Naive thymus-derived CD4-positive, alpha-beta T cell (primary cell): ENCODE measurements at regions not wholly inside any gene's neighbourhood (a gene's known extent, or its start where the extent isn't known, plus 50 kb on each side); places are given as distances from the start of the nearest gene placed in this dataset.

Experiments
- ATAC-seq: fragments of 150-1000 bp; cut with Tn5 transposase; 2 replicates; pipeline ENCODE4 v1.10.0; 2021; ENCODE audit warnings: mild to moderate bottlenecking, moderate library complexity
- CTCF ChIA-PET: fragments of 350-600 bp; sonication (Branson Sonifier 250); formaldehyde crosslinking; loops from one replicate; lab custom pipeline; 2021; ENCODE audit warnings: antibody characterized with exemption; lab: Charles Lee
- POLR2A ChIA-PET: fragments of 350-600 bp; sonication (Branson Sonifier 250); formaldehyde crosslinking; loops from one replicate; lab custom pipeline; 2021; ENCODE audit warnings: antibody characterized with exemption, inconsistent platforms; lab: Charles Lee
- DNase-seq, 9 donors: peaks; one replicate each; pipeline versions ENCODE4 v3.0.0 to v3.0.0-alpha.2; 2020 to 2022; ENCODE audit warnings: mixed read lengths in 1 of 9
- H3K27ac ChIP-seq: one replicate; pipeline ENCODE4 v1.7.0; 2013; ENCODE audit warnings: mild to moderate bottlenecking, low read depth, low read length, moderate library complexity
- H3K27me3 ChIP-seq, 2 donors: one replicate each; pipeline ENCODE4 v1.7.0; 2013; ENCODE audit warnings: low read length in 2 of 2, mild to moderate bottlenecking in 2 of 2, moderate library complexity in 2 of 2; ENCODE audit not compliant: control insufficient read depth in 2 of 2, insufficient read depth in 2 of 2
- H3K36me3 ChIP-seq, 3 experiments: 1 replicate in 2 of 3; 2 replicates in 1 of 3; pipeline ENCODE4 v1.7.0; 2013; ENCODE audit warnings: low read length in 3 of 3, mild to moderate bottlenecking in 3 of 3, moderate library complexity in 1 of 3; ENCODE audit not compliant: insufficient read depth in 3 of 3, control insufficient read depth in 2 of 3
- H3K4me1 ChIP-seq, 2 donors: one replicate each; pipeline ENCODE4 v1.7.0; 2013; ENCODE audit warnings: low read length in 2 of 2, mild to moderate bottlenecking in 2 of 2, moderate library complexity in 1 of 2; ENCODE audit not compliant: control insufficient read depth in 2 of 2, insufficient read depth in 2 of 2
- H3K4me3 ChIP-seq: 2 replicates; pipeline ENCODE4 v1.7.0; 2013; ENCODE audit warnings: mild to moderate bottlenecking, low read length
- H3K9me3 ChIP-seq, 3 experiments: 1 replicate in 2 of 3; 2 replicates in 1 of 3; pipeline ENCODE4 v1.7.0; 2013; ENCODE audit warnings: low read length in 3 of 3; ENCODE audit not compliant: control insufficient read depth in 2 of 3
- H3K27ac Mint-ChIP-seq, 9 donors: one replicate each; pipeline ENCODE4 v1.8.0; 2020 to 2022; ENCODE audit warnings: mixed read lengths in 9 of 9, mild to moderate bottlenecking in 8 of 9, moderate library complexity in 5 of 9, inconsistent platforms in 2 of 9
- H3K27me3 Mint-ChIP-seq, 5 donors: one replicate each; pipeline ENCODE4 v1.8.0; 2021 to 2022; ENCODE audit warnings: mixed read lengths in 5 of 5, mild to moderate bottlenecking in 1 of 5
- H3K36me3 Mint-ChIP-seq, 5 donors: one replicate each; pipeline ENCODE4 v1.8.0; 2020 to 2022; ENCODE audit warnings: mixed read lengths in 5 of 5, mild to moderate bottlenecking in 3 of 5, inconsistent platforms in 1 of 5
- H3K4me1 Mint-ChIP-seq, 7 donors: one replicate each; pipeline ENCODE4 v1.8.0; 2020 to 2022; ENCODE audit warnings: mixed read lengths in 7 of 7, mild to moderate bottlenecking in 3 of 7, inconsistent platforms in 1 of 7
- H3K4me3 Mint-ChIP-seq, 10 donors: one replicate each; pipeline ENCODE4 v1.8.0; 2020 to 2022; ENCODE audit warnings: mild to moderate bottlenecking in 10 of 10, mixed read lengths in 10 of 10, moderate library complexity in 6 of 10, inconsistent platforms in 2 of 10
- H3K9me3 Mint-ChIP-seq, 11 donors: one replicate each; pipeline ENCODE4 v1.8.0; 2020 to 2022; ENCODE audit warnings: mixed read lengths in 11 of 11, mild to moderate bottlenecking in 4 of 11, inconsistent platforms in 1 of 11, moderate library complexity in 1 of 11
- intact Hi-C, 2 donors: fragments of 100-400 bp; cut with micrococcal nuclease; formaldehyde crosslinking; loops; one replicate each; pipeline ENCODE4 v1.15.1; 2023

- no peaks in the 10 kb centered on the region for H3K9me3 Mint-ChIP-seq
- ChIA-PET CTCF (interaction anchor here (1.4 kb wide), 1 partner anchor 12 kb away, joined by 3 read pairs; no protein-coding TSS in a partner anchor), POLR2A (no interaction called here)
- Histone ChIP-seq H3K27me3 (peaks cover 4 to 13% of the 10 kb centered on the region in 2 donors), H3K4me1 (peaks cover 0 to 15% of the 10 kb centered on the region in 2 donors), H3K36me3 (no peaks in the 10 kb centered on the region), H3K27ac (no peak overlapping the region), H3K4me3 (peak overlapping the region; percentile 71), H3K9me3 (no peaks in the 10 kb centered on the region)
- peak; percentile 68 for ATAC-seq
- H3K36me3 Mint-ChIP-seq: peaks cover 0 to 4% (median 0%) of the 10 kb centered on the region in 5 donors
- peak in 7 of 9 donors; percentile 18 to 51 (median 38) for DNase-seq
- peaks cover 4 to 72% (median 21%) of the 10 kb centered on the region in 5 donors for H3K27me3 Mint-ChIP-seq
- peak overlapping the region in 6 of 9 donors; percentile 11 to 88 (median 60) for H3K27ac Mint-ChIP-seq
- H3K4me1 Mint-ChIP-seq: peaks cover 14 to 25% (median 20%) of the 10 kb centered on the region in 7 donors
- peak overlapping the region; percentile 82 to 97 (median 92) for H3K4me3 Mint-ChIP-seq
- intact Hi-C loops: loop anchor here in 1 of 2 donors (1.0 to 5.0 kb wide), 2 partner anchors 227 to 1732 kb away; partner anchors contain the start of gene SP3
These were observed 132.3 kb upstream of the DLX2 start for GRCh38 chr2:172234716-172235691.

GRCh38 chr2:172239944-172240590 is 137.4 kb upstream of the DLX2 start:
- peaks cover 4 to 47% (median 13%) of the 10 kb centered on the region in 5 donors for H3K27me3 Mint-ChIP-seq
- POLR2A ChIA-PET: interaction anchor here (0.7 kb wide), 1 partner anchor 222 kb away, joined by 3 read pairs; no protein-coding TSS in a partner anchor
- H3K27me3 ChIP-seq: peaks cover 3 to 4% of the 10 kb centered on the region in 2 donors
- no peak overlapping the region for H3K27ac ChIP-seq
- ATAC-seq (no peak), DNase-seq (no peak)
- peaks cover 4 to 27% (median 17%) of the 10 kb centered on the region in 7 donors for H3K4me1 Mint-ChIP-seq
- H3K9me3 Mint-ChIP-seq: no peaks in the 10 kb centered on the region
- peaks cover 0 to 13% of the 10 kb centered on the region in 2 donors for H3K4me1 ChIP-seq
- H3K27ac Mint-ChIP-seq: no peak overlapping the region
- H3K36me3 Mint-ChIP-seq: no peaks in the 10 kb centered on the region
- intact Hi-C loops: loop anchor here in 1 of 2 donors (5.0 kb wide), 1 partner anchor 1727 kb away; the partner anchor contains the start of gene SP3
- H3K4me3 ChIP-seq: no peak overlapping the region
- CTCF ChIA-PET: interaction anchor here (1.5 kb wide), 1 partner anchor 14 kb away, joined by 6 read pairs; no protein-coding TSS in a partner anchor
- no peaks in the 10 kb centered on the region for H3K36me3 ChIP-seq
- H3K9me3 ChIP-seq: no peaks in the 10 kb centered on the region
- no peak overlapping the region for H3K4me3 Mint-ChIP-seq

GRCh38 chr2:172241222-172241621 is 138.5 kb upstream of the DLX2 start:
- intact Hi-C loops: no loop called here
- H3K27ac ChIP-seq: no peak overlapping the region
- DNase-seq (no peak), ATAC-seq (no peak)
- Mint-ChIP-seq H3K4me1 (peaks cover 1 to 24% (median 11%) of the 10 kb centered on the region in 7 donors), H3K36me3 (no peaks in the 10 kb centered on the region), H3K27ac (peak overlapping the region in 1 of 9 donors; percentile 39), H3K27me3 (peaks cover 4 to 36% (median 6%) of the 10 kb centered on the region in 5 donors), H3K4me3 (no peak overlapping the region), H3K9me3 (peaks cover 0 to 3% (median 0%) of the 10 kb centered on the region in 11 donors)
- ChIA-PET CTCF (no interaction called here), POLR2A (no interaction called here)
- H3K27me3 ChIP-seq: peaks cover 0 to under 1% of the 10 kb centered on the region in 2 donors
- no peaks in the 10 kb centered on the region for H3K36me3 ChIP-seq
- peaks cover 0 to 6% of the 10 kb centered on the region in 2 donors for H3K4me1 ChIP-seq
- no peaks in the 10 kb centered on the region for H3K9me3 ChIP-seq
- no peak overlapping the region for H3K4me3 ChIP-seq

GRCh38 chr2:172242471-172242870 is 139.8 kb upstream of the DLX2 start:
- peaks cover 0 to 6% of the 10 kb centered on the region in 2 donors for H3K4me1 ChIP-seq
- H3K27me3 Mint-ChIP-seq: peaks cover 0 to 24% (median 4%) of the 10 kb centered on the region in 5 donors
- H3K27ac Mint-ChIP-seq: peak overlapping the region in 2 of 9 donors; percentile 45 to 52
- peaks cover 0 to 10% (median 0%) of the 10 kb centered on the region in 11 donors for H3K9me3 Mint-ChIP-seq
- no peak overlapping the region for H3K4me3 Mint-ChIP-seq
- POLR2A ChIA-PET: interaction anchor here (0.7 to 1.2 kb wide), 2 partner anchors 10 to 579 kb away, joined by 3 to 8 read pairs; no protein-coding TSS in a partner anchor
- H3K27me3 ChIP-seq: no peaks in the 10 kb centered on the region
- H3K9me3 ChIP-seq: no peaks in the 10 kb centered on the region
- no peak overlapping the region for H3K4me3 ChIP-seq
- DNase-seq (no peak), ATAC-seq (no peak)
- CTCF ChIA-PET: interaction anchor here (0.8 to 1.3 kb wide), 2 partner anchors 9 to 218 kb away, joined by 3 read pairs; no protein-coding TSS in a partner anchor
- H3K36me3 ChIP-seq: no peaks in the 10 kb centered on the region
- peaks cover 2 to 24% (median 11%) of the 10 kb centered on the region in 7 donors for H3K4me1 Mint-ChIP-seq
- no peak overlapping the region for H3K27ac ChIP-seq
- peaks cover 0 to 5% (median 0%) of the 10 kb centered on the region in 5 donors for H3K36me3 Mint-ChIP-seq
- intact Hi-C loops: no loop called here

- no peaks in the 10 kb centered on the region for H3K36me3 ChIP-seq
- H3K27ac ChIP-seq: no peak overlapping the region
- Mint-ChIP-seq H3K4me3 (peak overlapping the region in 1 of 10 donors; percentile 16), H3K27ac (no peak overlapping the region), H3K9me3 (peaks cover 0 to 10% (median 0%) of the 10 kb centered on the region in 11 donors), H3K4me1 (peaks cover 2 to 24% (median 11%) of the 10 kb centered on the region in 7 donors), H3K27me3 (peaks cover 0 to 20% (median 2%) of the 10 kb centered on the region in 5 donors), H3K36me3 (peaks cover 0 to 7% (median 0%) of the 10 kb centered on the region in 5 donors)
- ATAC-seq: peak; percentile 22
- no peaks in the 10 kb centered on the region for H3K9me3 ChIP-seq
- intact Hi-C loops: no loop called here
- ChIA-PET POLR2A (interaction anchor here (0.7 to 1.2 kb wide), 2 partner anchors 11 to 580 kb away, joined by 3 to 8 read pairs; no protein-coding TSS in a partner anchor), CTCF (interaction anchor here (0.8 to 1.3 kb wide), 2 partner anchors 9 to 217 kb away, joined by 3 read pairs; no protein-coding TSS in a partner anchor)
- H3K27me3 ChIP-seq: no peaks in the 10 kb centered on the region
- no peak overlapping the region for H3K4me3 ChIP-seq
- DNase-seq: no peak
- peaks cover 0 to 6% of the 10 kb centered on the region in 2 donors for H3K4me1 ChIP-seq
These were observed 140.3 kb upstream of the DLX2 start for GRCh38 chr2:172242961-172243360.
